ENCODE measurements at regions not wholly inside any gene's neighbourhood (a gene's known extent, or its start where the extent isn't known, plus 50 kb on each side); places are given as distances from the start of the nearest gene placed in this dataset.

DNA sequence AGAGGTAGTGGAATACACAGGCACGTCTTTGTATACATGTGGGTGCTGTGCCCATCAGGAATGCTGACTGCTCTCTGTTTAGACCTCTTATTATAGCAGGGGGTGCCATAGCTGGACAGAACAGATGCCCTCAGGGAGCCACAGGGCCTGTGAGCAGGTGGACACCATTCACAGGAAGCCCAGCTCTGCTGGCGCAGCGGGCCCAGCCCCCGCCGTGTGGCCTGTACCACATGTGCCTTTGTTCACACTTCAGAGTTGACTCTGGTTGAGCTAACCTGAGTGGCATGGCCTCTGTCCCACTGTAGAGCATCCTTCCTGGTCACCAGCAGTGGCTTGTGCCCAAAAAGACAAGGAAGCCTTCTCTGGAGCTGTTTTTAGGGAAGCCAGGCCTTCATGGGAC lies 730.9 kb upstream of the ID2 start:
- TF ChIP-seq SUZ12 (IDR thresholded peaks at IDR 0.05; ENCODE audit: extremely low read depth, insufficient read depth, insufficient read length) = no peak
- TF ChIP-seq ZNF274 (IDR thresholded peaks at IDR 0.05; ENCODE audit: low read depth, low read length) = no peak
- TF ChIP-seq YY1 (IDR thresholded peaks at IDR 0.05; ENCODE audit: insufficient read depth, insufficient read length) = no peak

All from NT2/D1 (cell line).